Endometrium (tissue), 2 donors: ENCODE measurements at regions not wholly inside any gene's neighbourhood (a gene's known extent, or its start where the extent isn't known, plus 50 kb on each side); places are given as distances from the start of the nearest gene placed in this dataset.

ENCODE experiments used
- FAIRE-seq: peaks from 2 replicates; lab custom pipeline; 2012; peaks lifted over from hg19 to GRCh38; lab: Jason Lieb, UNC
- donor health status: control.
- donor health status: control.

DNA sequence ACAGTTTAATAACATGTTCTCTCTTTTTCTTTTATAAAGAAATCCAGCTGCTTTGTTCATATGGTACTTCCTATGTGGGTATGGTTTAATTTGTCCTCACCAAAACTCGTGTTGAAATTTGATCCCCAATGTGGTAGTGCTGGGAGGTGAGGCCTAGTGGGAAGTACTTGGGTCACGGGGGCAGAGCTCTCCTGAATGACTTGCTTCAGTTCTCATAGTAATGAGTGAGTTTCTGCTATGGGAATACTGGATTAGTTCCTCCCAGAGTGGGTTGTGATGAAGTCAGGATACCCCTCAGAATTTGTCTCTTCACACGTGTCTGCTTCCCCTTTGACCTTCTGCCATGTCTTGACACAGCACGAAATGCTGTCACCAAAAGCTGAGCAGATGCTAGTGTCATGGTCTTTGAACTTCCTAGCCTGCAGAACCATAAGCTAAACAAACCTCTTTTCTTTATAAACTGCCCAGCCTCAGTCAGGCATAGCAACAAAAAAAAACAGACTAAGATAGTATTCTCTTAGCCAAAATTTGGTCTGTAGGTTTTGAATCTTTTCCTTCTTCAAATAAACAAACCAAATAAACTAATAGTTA is 87.8 kb upstream of the HS3ST5 start:
- no peak for FAIRE-seq

DNA sequence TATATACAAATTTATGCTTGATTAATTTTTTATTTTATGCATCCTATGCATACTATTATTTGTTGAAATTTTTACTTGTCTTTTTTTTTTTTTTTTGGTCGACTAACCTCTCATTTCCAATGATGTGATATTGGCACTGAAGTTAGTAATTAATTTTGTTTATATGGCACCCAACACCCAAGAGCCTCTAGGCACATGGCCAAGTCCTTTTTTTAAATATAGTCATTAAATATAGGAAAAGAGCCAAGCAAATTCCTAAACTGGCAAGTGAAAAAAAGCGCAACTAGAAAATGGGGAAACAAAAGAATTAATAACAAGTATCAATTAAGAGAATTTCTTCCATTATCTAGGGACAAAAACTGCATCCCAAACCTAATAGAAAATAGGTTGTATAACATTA is 85.5 kb upstream of the HS3ST5 start:
- no peak for FAIRE-seq

DNA sequence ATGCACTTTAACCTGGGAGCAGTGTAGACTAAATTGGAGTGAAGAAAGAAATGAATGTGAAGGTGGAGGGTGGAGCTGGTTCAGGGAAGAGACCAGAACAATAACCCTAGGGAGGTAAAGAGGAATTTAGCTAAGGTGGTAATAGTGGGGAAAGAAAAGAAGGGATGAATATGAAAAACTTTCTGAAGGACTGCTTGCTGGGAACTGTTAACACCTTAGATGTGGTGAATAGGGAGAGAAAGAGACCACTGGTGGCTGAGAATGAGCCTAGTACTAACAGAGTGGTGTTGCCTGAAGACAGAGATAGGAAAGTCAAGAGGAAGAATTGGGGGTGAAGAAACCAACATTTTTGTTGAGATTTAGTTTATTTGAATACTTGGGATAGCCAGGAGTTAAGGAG is 78.4 kb upstream of the HS3ST5 start:
- FAIRE-seq = no peak

DNA sequence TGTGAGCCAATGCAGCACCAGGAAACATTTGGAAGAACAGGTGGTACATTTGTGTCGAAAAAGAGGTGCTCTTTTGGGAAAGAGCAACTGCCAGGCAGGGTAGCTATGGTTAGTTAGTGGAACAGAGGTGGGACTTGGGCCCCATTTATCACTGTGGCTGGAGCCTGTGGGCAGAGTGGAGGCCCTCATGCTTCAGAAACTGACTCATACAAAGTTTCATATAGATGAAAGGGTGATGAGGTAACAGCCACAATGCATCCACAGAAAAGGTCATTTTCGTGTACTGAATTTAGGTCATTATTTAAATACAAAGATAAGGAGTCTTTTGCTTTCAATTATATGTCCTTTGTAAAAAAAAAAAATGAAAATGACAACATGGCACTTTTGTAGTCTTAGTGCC is 76.4 kb upstream of the HS3ST5 start:
- FAIRE-seq = no peak

DNA sequence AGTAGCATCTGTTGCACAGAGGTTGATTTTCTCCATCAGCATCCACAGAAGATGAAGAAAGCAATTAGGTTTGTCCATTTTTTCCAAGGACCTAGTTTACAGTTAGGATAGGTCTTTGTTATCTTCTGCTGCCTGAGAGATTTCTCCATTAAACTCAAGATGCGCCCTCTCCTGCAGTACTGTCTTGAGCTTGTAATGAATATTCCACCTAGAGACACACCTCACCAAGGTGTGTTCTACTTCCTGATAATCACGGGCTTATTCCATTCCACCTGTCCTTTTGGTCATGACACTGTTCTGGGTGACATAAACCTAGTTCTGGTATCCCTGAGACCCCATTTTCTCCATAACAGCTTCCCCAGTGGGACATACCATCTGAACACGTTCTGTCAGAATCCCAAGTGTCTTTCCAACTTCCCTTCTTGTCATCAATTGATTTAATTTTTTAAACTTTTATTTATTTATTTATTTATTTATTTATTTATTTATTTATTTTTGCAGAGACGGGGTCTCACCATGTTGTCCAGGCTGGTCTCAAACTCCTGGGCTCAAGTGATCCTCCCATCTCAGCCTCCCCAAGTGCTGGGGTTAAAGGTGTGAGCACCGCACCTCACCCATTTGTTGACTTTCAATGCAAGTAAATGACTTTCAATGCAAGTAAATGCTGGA is 75.6 kb upstream of the HS3ST5 start:
- FAIRE-seq = no peak

DNA sequence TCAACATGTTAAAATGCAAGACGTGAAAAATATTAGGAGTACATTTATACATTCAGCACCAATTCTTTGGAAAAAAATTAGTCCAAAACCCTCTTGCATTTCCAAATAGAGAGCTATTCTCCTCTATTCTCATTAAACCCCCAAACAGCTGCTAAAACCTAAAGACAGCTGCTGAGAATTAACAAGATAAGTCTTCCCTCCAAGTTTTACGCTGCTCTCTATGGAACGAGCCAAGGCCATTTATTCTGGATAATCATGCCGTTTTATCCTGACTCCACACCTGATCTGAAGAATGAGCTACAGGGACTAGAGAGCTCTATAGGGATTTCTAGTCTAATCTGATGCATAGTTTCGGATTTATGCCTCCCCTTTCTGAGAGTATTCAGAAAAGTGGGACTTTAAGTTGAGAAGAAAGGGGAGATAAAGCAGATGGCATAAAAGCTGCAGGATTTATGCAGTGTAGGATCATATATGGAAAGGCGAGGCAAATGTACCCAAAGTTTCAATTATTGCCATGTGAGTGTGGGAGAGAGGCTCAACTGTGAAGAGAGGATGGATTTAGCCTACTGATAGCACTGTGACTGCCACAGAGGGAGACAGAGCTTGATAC is 64.7 kb upstream of the HS3ST5 start:
- no peak for FAIRE-seq

DNA sequence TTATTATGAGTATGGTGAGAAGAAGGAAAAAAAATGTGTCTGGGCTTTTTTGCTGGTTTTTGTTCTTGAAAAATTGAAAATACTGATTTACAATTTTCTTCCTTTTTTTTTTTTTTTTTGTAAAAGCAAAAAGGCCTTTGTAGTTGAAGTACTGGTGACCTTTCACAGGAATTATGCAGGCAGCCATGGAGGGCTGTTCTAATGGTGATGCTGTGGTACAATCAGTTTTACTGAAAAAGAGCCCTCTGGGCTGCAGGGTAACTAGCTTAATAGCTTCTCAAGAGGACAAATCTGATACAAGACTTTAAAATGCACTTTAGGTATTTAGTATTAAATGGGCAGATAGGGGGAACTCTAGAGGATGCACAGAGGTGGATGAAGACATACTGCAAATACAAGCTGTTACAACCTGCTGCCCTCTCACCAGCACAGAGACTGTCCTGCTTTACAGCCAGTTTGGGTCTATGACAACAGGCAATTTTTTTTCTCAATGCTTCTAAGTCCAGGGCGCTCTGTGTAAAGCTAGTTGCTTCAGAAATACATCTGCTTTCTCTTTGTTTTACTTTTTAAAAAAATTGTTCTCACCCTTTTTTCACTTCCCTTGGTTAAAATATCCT is 61.6 kb upstream of the HS3ST5 start:
- FAIRE-seq = no peak

DNA sequence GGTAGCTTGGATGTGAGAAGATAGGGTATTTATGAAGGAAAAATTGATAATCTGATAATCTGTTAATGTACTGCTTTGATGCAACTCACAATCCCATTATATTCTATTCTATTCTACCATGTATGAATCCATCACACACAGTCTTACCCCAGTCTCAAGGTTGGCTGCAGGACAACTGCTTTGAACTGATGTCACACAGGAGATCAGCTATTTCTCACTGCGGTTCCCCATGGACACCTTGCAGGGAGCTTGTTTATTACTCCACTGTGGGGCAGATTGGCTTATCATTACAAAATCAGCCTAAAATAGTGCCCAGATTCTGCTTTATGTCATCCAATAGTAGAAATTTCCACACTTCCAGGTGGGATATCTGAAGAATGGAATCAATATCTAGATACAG is 61.0 kb upstream of the HS3ST5 start:
- FAIRE-seq = no peak

DNA sequence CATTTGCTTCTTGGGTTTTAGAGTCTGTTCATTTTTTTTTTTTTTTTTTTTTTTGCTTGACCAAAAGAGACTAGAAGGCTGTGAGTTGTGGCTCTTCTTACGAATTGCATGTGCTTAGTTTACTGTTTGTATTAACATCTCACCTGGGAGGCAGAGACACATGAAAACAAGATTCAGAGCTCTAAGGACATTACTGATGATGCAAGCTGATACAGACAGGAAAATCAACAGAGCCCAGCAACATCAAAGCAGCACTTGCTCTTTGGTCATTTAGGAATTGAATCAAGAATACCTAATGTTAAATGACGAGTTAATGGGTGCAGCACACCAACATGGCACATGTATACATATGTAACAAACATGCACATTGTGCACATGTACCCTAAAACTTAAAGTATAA is 55.7 kb upstream of the HS3ST5 start:
- FAIRE-seq = no peak
